ENCODE measurements at regions not wholly inside any gene's neighbourhood (a gene's known extent, or its start where the extent isn't known, plus 50 kb on each side); places are given as distances from the start of the nearest gene placed in this dataset.
"Not testable (repeated sequence)": the region's sequence is repeated elsewhere in the genome, so short reads cannot be mapped to it uniquely, and the experiment has no call there.

DNA sequence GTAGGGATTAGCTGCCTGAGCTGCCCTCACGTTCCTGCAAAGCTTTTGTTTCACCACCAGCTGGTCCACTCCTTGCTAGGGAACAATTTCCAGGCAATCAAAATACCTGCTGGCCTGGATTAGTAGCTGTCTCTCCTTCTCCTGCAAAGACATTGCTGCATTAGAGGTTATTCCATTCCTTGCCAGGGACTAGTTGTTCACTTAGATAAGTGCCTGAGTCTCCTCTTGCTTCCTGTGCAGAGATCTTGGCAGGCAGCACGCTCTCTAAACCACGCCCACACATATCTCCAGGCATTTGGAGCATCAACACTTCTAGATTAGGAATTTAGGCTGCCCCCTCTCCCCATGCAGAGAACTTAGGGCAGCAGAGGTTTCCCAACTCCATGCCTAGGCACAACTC is 150.4 kb upstream of the SMIM30 start:
- intact Hi-C loops (cut with DNase I; ENCODE audit: low total_unique reads): no loop called here
- TF ChIP-seq POLR2AphosphoS5 (IDR thresholded peaks at IDR 0.05) (no peak), EP300 (IDR thresholded peaks at IDR 0.05; ENCODE audit: low read depth) (no peak), POLR2A (IDR thresholded peaks at IDR 0.05) (no peak)
- TF ChIP-seq, protein P1, sequence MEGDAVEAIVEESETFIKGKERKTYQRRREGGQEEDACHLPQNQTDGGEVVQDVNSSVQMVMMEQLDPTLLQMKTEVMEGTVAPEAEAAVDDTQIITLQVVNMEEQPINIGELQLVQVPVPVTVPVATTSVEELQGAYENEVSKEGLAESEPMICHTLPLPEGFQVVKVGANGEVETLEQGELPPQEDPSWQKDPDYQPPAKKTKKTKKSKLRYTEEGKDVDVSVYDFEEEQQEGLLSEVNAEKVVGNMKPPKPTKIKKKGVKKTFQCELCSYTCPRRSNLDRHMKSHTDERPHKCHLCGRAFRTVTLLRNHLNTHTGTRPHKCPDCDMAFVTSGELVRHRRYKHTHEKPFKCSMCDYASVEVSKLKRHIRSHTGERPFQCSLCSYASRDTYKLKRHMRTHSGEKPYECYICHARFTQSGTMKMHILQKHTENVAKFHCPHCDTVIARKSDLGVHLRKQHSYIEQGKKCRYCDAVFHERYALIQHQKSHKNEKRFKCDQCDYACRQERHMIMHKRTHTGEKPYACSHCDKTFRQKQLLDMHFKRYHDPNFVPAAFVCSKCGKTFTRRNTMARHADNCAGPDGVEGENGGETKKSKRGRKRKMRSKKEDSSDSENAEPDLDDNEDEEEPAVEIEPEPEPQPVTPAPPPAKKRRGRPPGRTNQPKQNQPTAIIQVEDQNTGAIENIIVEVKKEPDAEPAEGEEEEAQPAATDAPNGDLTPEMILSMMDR (IDR thresholded peaks at IDR 0.05): no peak
- no peaks in the 10 kb centered on the region for H3K4me1 ChIP-seq

DNA sequence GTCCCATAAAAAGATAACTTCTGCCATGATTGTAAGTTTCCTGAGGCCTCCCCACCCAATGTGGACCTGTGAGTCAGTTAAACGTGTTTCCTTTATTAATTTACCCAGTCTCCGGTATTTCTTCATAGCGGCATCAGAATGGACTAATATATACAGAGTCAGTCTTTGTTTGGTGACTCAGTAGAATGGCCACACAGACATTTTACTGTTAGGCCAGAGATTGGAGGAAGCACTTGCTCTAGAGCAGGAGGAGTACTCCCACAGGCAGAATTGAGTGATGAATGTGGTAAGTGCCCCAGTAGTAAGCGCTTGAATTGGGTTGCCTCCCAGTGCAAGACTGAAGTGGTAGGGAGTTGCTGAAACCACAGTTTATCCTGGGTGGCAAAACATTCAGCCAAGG is 149.5 kb upstream of the SMIM30 start:
- no peak for TF ChIP-seq POLR2AphosphoS5 (IDR thresholded peaks at IDR 0.05)
- TF ChIP-seq EP300 (IDR thresholded peaks at IDR 0.05; ENCODE audit: low read depth): no peak
- TF ChIP-seq POLR2A (IDR thresholded peaks at IDR 0.05): no peak
- TF ChIP-seq, protein P1 (IDR thresholded peaks at IDR 0.05): no peak
- intact Hi-C loops (cut with DNase I; ENCODE audit: low total_unique reads): no loop called here
- Histone ChIP-seq H3K27me3 (no peaks in the 10 kb centered on the region), H3K9me3 (no peaks in the 10 kb centered on the region), H3K36me3 (no peaks in the 10 kb centered on the region), H3K27ac (no peak overlapping the region), H3K4me3 (no peak overlapping the region), H3K4me1 (no peaks in the 10 kb centered on the region)
- WGBS, 2 donors (ENCODE audit: low coverage in 1 of 2): 86 to 100% methylated on average over 3 to 4 of the region's 4 CpGs
- in situ Hi-C loops (cut with MboI; ENCODE audit: low pct_ligation_motif_present in 1 of 4, low pct_unique_long_range_greater_than_20kb in 1 of 4, low sequenced_read_pairs in 3 of 4): no loop called here
- DNase-seq: no peak

More for the DNA sequence above, 150.4 kb upstream of the SMIM30 start:
- WGBS, 2 donors (ENCODE audit: low coverage in 1 of 2): 64% methylated on average over 3 of the region's 3 CpGs; no CpG with 5 or more reads in 1 of the 2 donors
- Histone ChIP-seq H3K36me3 (no peaks in the 10 kb centered on the region), H3K27ac (no peak overlapping the region), H3K9me3 (no peaks in the 10 kb centered on the region), H3K27me3 (no peaks in the 10 kb centered on the region), H3K4me3 (no peak overlapping the region)
- no peak for DNase-seq
- in situ Hi-C loops (cut with MboI; ENCODE audit: low pct_ligation_motif_present in 1 of 4, low pct_unique_long_range_greater_than_20kb in 1 of 4, low sequenced_read_pairs in 3 of 4): no loop called here

DNA sequence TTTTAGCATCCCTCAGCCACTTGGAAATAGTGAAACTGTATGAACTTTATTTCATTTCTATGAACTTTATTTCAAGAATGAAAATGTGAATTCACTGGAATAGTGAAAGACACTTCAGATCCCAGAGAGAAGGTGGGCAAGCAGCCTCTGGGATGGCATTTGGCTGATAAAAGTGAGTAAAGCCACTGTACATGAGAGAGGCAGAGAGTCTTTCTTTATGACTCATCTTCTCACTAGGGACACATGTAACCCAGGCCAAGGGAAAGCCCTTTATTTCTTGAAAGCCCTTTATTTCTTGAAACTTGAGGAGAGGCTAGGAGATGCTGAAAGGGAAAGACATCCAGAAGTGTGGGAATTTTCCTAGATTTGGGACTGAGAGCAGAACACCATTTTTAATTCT is 148.9 kb upstream of the SMIM30 start:
- TF ChIP-seq POLR2AphosphoS5 (IDR thresholded peaks at IDR 0.05) (no peak), POLR2A (IDR thresholded peaks at IDR 0.05) (no peak), EP300 (IDR thresholded peaks at IDR 0.05; ENCODE audit: low read depth) (no peak)
- TF ChIP-seq, protein P1 (IDR thresholded peaks at IDR 0.05): no peak
- no peak overlapping the region for H3K4me3 ChIP-seq
- in situ Hi-C loops (cut with MboI; ENCODE audit: low pct_ligation_motif_present in 1 of 4, low pct_unique_long_range_greater_than_20kb in 1 of 4, low sequenced_read_pairs in 3 of 4): no loop called here

DNA sequence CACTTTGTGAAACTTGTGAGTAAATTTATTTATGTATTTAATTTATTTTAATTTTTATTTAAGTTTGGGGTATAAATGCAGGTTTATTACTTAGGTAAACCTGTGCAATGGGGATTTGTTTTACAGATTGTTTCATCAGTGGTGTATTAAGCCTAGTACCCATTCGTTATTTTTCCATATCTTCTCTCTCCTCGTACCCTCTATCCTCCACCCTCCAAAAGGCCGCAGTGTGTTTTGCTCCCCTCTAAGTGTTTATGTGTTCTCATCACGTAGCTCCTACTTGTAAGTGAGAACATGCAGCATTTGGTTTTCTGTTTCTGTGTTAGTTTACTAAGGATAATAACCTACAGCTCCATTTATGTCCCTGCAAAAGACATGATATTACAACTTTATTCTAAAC is 145.4 kb upstream of the SMIM30 start:
- TF ChIP-seq POLR2A (IDR thresholded peaks at IDR 0.05) (no peak), EP300 (IDR thresholded peaks at IDR 0.05; ENCODE audit: low read depth) (no peak), POLR2AphosphoS5 (IDR thresholded peaks at IDR 0.05) (no peak)
- TF ChIP-seq, protein P1 (IDR thresholded peaks at IDR 0.05): no peak
- no peak for DNase-seq
- intact Hi-C loops (cut with DNase I; ENCODE audit: low total_unique reads): no loop called here
- Histone ChIP-seq H3K27ac (no peak overlapping the region), H3K4me1 (no peaks in the 10 kb centered on the region), H3K4me3 (no peak overlapping the region), H3K36me3 (no peaks in the 10 kb centered on the region), H3K9me3 (no peaks in the 10 kb centered on the region), H3K27me3 (no peaks in the 10 kb centered on the region)
- 64 to 70% methylated on average over 4 of the region's 4 CpGs for WGBS, 2 donors (ENCODE audit: low coverage in 1 of 2)
- in situ Hi-C loops (cut with MboI; ENCODE audit: low pct_ligation_motif_present in 1 of 4, low pct_unique_long_range_greater_than_20kb in 1 of 4, low sequenced_read_pairs in 3 of 4): no loop called here

More for the DNA sequence above, 148.9 kb upstream of the SMIM30 start:
- intact Hi-C loops (cut with DNase I; ENCODE audit: low total_unique reads): no loop called here
- H3K27ac ChIP-seq: no peak overlapping the region
- DNase-seq: no peak
- no peaks in the 10 kb centered on the region for H3K36me3 ChIP-seq
- H3K4me1 ChIP-seq: no peaks in the 10 kb centered on the region
- H3K9me3 ChIP-seq: no peaks in the 10 kb centered on the region
- H3K27me3 ChIP-seq: no peaks in the 10 kb centered on the region

DNA sequence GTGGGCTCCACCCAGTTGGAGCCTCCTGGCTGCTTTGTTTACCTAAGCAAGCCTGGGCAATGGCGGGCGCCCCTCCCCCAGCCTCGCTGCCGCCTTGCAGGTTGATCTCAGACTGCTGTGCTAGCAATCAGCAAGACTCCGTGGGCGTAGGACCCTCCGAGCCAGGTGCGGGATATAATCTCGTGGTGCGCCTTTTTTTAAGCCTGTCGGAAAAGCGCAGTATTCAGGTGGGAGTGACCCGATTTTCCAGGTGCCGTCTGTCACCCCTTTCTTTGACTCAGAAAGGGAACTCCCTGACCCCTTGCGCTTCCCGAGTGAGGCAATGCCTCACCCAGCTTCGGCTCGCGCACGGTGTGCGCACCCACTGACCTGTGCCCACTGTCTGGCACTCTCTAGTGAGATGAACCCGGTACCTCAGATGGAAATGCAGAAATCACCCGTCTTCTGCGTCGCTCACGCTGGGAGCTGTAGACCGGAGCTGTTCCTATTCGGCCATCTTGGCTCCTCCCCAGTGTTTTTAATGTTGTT is 144.9 kb upstream of the SMIM30 start:
- DNase-seq; H3K9me3 ChIP-seq; H3K4me3 ChIP-seq; in situ Hi-C loops (cut with MboI; ENCODE audit: low pct_ligation_motif_present in 1 of 4, low pct_unique_long_range_greater_than_20kb in 1 of 4, low sequenced_read_pairs in 3 of 4); H3K27me3 ChIP-seq; intact Hi-C loops (cut with DNase I; ENCODE audit: low total_unique reads); H3K4me1 ChIP-seq; H3K27ac ChIP-seq; H3K36me3 ChIP-seq: not testable (repeated sequence)
- 94% methylated on average over 28 of the region's 28 CpGs; no CpG with 5 or more reads in 1 of the 2 donors for WGBS, 2 donors (ENCODE audit: low coverage in 1 of 2)

Data from transverse colon (tissue), 4 donors.